Keratinocyte (primary cell): ENCODE measurements at regions not wholly inside any gene's neighbourhood (a gene's known extent, or its start where the extent isn't known, plus 50 kb on each side); places are given as distances from the start of the nearest gene placed in this dataset.

Experiments
- DNase-seq: peaks from one replicate; pipeline ENCODE4 v3.0.0-alpha.2; 2011; ENCODE audit warnings: low read depth, missing footprints, low spot score
- FAIRE-seq: peaks from 2 replicates; lab custom pipeline; 2011; peaks lifted over from hg19 to GRCh38; lab: Jason Lieb, UNC
- H2AFZ ChIP-seq: 2 replicates; pipeline ENCODE4 v1.6.0; 2012; ENCODE audit warnings: low read length, control low read depth, inconsistent platforms; ENCODE audit not compliant: control insufficient read depth
- H3K27ac ChIP-seq: 2 replicates; pipeline ENCODE4 v1.5.1; 2011; ENCODE audit warnings: low read length; ENCODE audit not compliant: control insufficient read depth, insufficient read depth
- H3K27me3 ChIP-seq: 3 replicates; pipeline ENCODE4 v1.6.0; 2011; ENCODE audit warnings: low read length; ENCODE audit not compliant: control insufficient read depth, insufficient read depth; ENCODE audit errors: extremely low read depth
- H3K36me3 ChIP-seq, 2 experiments: 2 replicates in 1 of 2; 3 replicates in 1 of 2; pipeline ENCODE4 v1.5.1; 2011; ENCODE audit warnings: low read length in 2 of 2, mild to moderate bottlenecking in 1 of 2; ENCODE audit not compliant: control insufficient read depth in 2 of 2, insufficient read depth in 2 of 2; ENCODE audit errors: extremely low read depth in 1 of 2
- H3K4me1 ChIP-seq: 3 replicates; pipeline ENCODE4 v1.5.1; 2011; ENCODE audit warnings: low read length; ENCODE audit not compliant: control insufficient read depth, insufficient read depth; ENCODE audit errors: extremely low read depth
- H3K4me2 ChIP-seq: 3 replicates; pipeline ENCODE4 v1.6.0; 2011; ENCODE audit warnings: low read depth, low read length; ENCODE audit not compliant: control insufficient read depth, insufficient read depth; ENCODE audit errors: extremely low read depth
- H3K4me3 ChIP-seq, 3 experiments: fragments of 200-600 bp in 1 of 3; sonication (generic) in 1 of 3; 2 replicates in 2 of 3; 3 replicates in 1 of 3; pipeline ENCODE4 v1.5.1; 2011 to 2016; ENCODE audit warnings: low read length in 3 of 3, mild to moderate bottlenecking in 3 of 3, control low read depth in 2 of 3, inconsistent platforms in 1 of 3, low read depth in 1 of 3, mixed read lengths in 1 of 3, mixed run types in 1 of 3, moderate library complexity in 1 of 3; ENCODE audit not compliant: control insufficient read depth in 2 of 3, insufficient read depth in 2 of 3; ENCODE audit errors: extremely low read depth in 1 of 3
- H3K79me2 ChIP-seq: 2 replicates; pipeline ENCODE4 v1.6.0; 2012; ENCODE audit warnings: low read length; ENCODE audit not compliant: control insufficient read depth, insufficient read depth
- H3K9ac ChIP-seq: 3 replicates; pipeline ENCODE4 v1.6.0; 2011; ENCODE audit warnings: low read length; ENCODE audit not compliant: control insufficient read depth, insufficient read depth; ENCODE audit errors: extremely low read depth
- H3K9me1 ChIP-seq: 3 replicates; pipeline ENCODE4 v1.6.0; 2011; ENCODE audit warnings: low read length; ENCODE audit not compliant: control insufficient read depth, insufficient read depth; ENCODE audit errors: extremely low read depth
- H3K9me3 ChIP-seq: 2 replicates; pipeline ENCODE4 v1.5.1; 2012; ENCODE audit warnings: low read depth, low read length; ENCODE audit not compliant: control insufficient read depth
- H4K20me1 ChIP-seq: 3 replicates; pipeline ENCODE4 v1.6.0; 2011; ENCODE audit warnings: low read length; ENCODE audit not compliant: control insufficient read depth, insufficient read depth; ENCODE audit errors: extremely low read depth
- EZH2 ChIP-seq: IDR thresholded peaks from one replicate; pipeline ENCODE4 v1.6.1; 2012; ENCODE audit warnings: inconsistent platforms, mild to moderate bottlenecking, low read length, moderate library complexity
- dilution Hi-C: fragments of 300-500 bp; cut with MboI; formaldehyde crosslinking; loops from one replicate; pipeline ENCODE4 v1.7.0; 2020; ENCODE audit warnings: low sequenced_read_pairs; ENCODE audit not compliant: extremely low pct_ligation_motif_present
- TF ChIP-seq, protein P1 (sequence below), 3 experiments: IDR thresholded peaks in 1 of 3; conservative IDR thresholded peaks in 1 of 3; optimal IDR thresholded peaks in 1 of 3; 2 replicates in 2 of 3; 3 replicates in 1 of 3; pipeline versions ENCODE3 to v1.5.1; 2011; ENCODE audit warnings: low read length in 3 of 3, mild to moderate bottlenecking in 3 of 3, moderate library complexity in 2 of 3, control low read depth in 1 of 3, inconsistent platforms in 1 of 3; ENCODE audit not compliant: insufficient read depth in 2 of 3; ENCODE audit errors: extremely low read depth in 1 of 3

DNA sequence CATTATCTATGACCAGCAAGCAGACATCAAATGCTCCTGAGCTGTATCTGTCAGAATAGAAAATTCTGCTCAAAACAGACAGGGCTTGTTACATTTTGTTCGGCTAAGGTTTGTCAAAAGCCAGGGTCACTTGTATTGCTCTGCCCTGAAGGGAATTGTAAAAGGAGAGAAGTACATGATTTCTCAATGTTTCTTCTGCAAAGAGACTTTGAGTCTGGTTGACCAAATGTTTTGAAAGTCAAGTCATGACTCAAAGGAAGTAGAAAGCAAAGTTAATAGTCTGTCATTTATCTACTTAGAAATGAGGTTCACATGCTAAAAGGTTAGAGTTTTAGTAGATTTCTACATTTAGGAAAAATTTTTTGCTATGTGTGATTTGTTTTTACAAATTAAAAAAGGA, 1624.1 kb upstream of the ZEB2 start:
- no peak overlapping the region for H2AFZ ChIP-seq

DNA sequence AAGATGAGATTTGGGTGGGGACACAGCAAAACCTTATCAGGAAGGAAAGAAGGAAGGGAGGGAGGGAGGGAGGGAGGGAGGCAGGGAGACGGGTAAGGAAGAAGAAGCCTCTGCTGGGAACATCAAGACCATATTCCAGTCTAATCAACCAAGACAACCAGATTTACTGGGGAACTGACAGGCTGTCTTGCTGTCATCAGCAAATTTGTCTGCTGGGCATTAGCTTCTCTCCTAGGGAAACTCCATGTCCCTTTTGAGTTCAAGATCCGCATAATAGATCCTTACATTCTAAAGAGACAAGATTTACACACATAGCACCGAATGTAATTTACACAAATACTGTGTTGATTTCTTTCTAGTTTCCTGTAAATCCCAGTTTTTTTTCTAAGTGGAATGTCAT, 1618.9 kb upstream of the ZEB2 start:
- H3K4me3 ChIP-seq = no peak overlapping the region
- FAIRE-seq (no peak), DNase-seq (no peak)
- H3K4me1 ChIP-seq = no peaks in the 10 kb centered on the region
- no peak overlapping the region for H3K9ac ChIP-seq
- H3K9me1 ChIP-seq = no peaks in the 10 kb centered on the region
- no peak overlapping the region for H2AFZ ChIP-seq
- TF ChIP-seq EZH2 = no peak
- TF ChIP-seq, protein P1, sequence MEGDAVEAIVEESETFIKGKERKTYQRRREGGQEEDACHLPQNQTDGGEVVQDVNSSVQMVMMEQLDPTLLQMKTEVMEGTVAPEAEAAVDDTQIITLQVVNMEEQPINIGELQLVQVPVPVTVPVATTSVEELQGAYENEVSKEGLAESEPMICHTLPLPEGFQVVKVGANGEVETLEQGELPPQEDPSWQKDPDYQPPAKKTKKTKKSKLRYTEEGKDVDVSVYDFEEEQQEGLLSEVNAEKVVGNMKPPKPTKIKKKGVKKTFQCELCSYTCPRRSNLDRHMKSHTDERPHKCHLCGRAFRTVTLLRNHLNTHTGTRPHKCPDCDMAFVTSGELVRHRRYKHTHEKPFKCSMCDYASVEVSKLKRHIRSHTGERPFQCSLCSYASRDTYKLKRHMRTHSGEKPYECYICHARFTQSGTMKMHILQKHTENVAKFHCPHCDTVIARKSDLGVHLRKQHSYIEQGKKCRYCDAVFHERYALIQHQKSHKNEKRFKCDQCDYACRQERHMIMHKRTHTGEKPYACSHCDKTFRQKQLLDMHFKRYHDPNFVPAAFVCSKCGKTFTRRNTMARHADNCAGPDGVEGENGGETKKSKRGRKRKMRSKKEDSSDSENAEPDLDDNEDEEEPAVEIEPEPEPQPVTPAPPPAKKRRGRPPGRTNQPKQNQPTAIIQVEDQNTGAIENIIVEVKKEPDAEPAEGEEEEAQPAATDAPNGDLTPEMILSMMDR (optimal IDR thresholded peaks at IDR 0.05 in 1 of 3, IDR thresholded peaks at IDR 0.05 in 1 of 3, conservative IDR thresholded peaks at IDR 0.05 in 1 of 3; ENCODE audit: extremely low read depth in 1 of 3, insufficient read depth in 2 of 3, low read length in 3 of 3) = no peak
- H4K20me1 ChIP-seq = no peaks in the 10 kb centered on the region
- H3K27me3 ChIP-seq = no peaks in the 10 kb centered on the region
- no peaks in the 10 kb centered on the region for H3K36me3 ChIP-seq
- H3K79me2 ChIP-seq = no peaks in the 10 kb centered on the region
- no peak overlapping the region for H3K4me2 ChIP-seq
- no peak overlapping the region for H3K27ac ChIP-seq
- H3K9me3 ChIP-seq = no peaks in the 10 kb centered on the region
- dilution Hi-C loops = no loop called here

More for the DNA sequence above, 1624.1 kb upstream of the ZEB2 start:
- Histone ChIP-seq H3K4me2 (no peak overlapping the region), H3K4me1 (no peaks in the 10 kb centered on the region), H3K4me3 (no peak overlapping the region), H4K20me1 (no peaks in the 10 kb centered on the region), H3K9me3 (no peaks in the 10 kb centered on the region), H3K27ac (no peak overlapping the region), H3K36me3 (no peaks in the 10 kb centered on the region), H3K9me1 (no peaks in the 10 kb centered on the region), H3K79me2 (no peaks in the 10 kb centered on the region), H3K9ac (no peak overlapping the region), H3K27me3 (no peaks in the 10 kb centered on the region)
- FAIRE-seq (no peak), DNase-seq (no peak)
- TF ChIP-seq EZH2 = no peak
- TF ChIP-seq, protein P1 (optimal IDR thresholded peaks at IDR 0.05 in 1 of 3, IDR thresholded peaks at IDR 0.05 in 1 of 3, conservative IDR thresholded peaks at IDR 0.05 in 1 of 3; ENCODE audit: extremely low read depth in 1 of 3, insufficient read depth in 2 of 3, low read length in 3 of 3) = no peak
- dilution Hi-C loops = no loop called here
